CD4-positive, alpha-beta T cell (primary cell): ENCODE measurements at regions not wholly inside any gene's neighbourhood (a gene's known extent, or its start where the extent isn't known, plus 50 kb on each side); places are given as distances from the start of the nearest gene placed in this dataset.

Source experiments
- ATAC-seq: fragments of 200-7000 bp; cut with Tn5 transposase; one replicate; pipeline ENCODE4 v1.10.0; 2022; ENCODE audit warnings: mild to moderate bottlenecking; ENCODE audit not compliant: poor library complexity
- CTCF ChIA-PET: fragments of 350-600 bp; sonication (Branson Sonifier 250); formaldehyde crosslinking; loops from one replicate; lab custom pipeline; 2021; ENCODE audit warnings: antibody characterized with exemption, inconsistent platforms; lab: Charles Lee
- POLR2A ChIA-PET: fragments of 350-600 bp; sonication (Branson Sonifier 250); formaldehyde crosslinking; loops from one replicate; lab custom pipeline; 2021; ENCODE audit warnings: antibody characterized with exemption, inconsistent platforms; lab: Charles Lee
- DNase-seq, 14 experiments: peaks; one replicate each; pipeline ENCODE4 v3.0.0-alpha.2; 2013 to 2020; ENCODE audit warnings: mixed read lengths in 2 of 14
- H3K27ac ChIP-seq, 2 donors: one replicate each; pipeline versions ENCODE4 v1.5.1 to v1.7.0; 2013; ENCODE audit warnings: low read length in 2 of 2, low read depth in 1 of 2, mild to moderate bottlenecking in 1 of 2
- H3K27me3 ChIP-seq, 2 experiments: 1 replicate in 1 of 2; 2 replicates in 1 of 2; pipeline versions ENCODE4 v1.6.1 to v1.7.0; 2013; ENCODE audit warnings: low read length in 2 of 2, control low read depth in 1 of 2, mild to moderate bottlenecking in 1 of 2, moderate library complexity in 1 of 2; ENCODE audit not compliant: insufficient read depth in 2 of 2, control insufficient read depth in 1 of 2
- H3K36me3 ChIP-seq: one replicate; pipeline ENCODE4 v1.6.1; 2013; ENCODE audit warnings: low read length, control low read depth; ENCODE audit not compliant: insufficient read depth
- H3K4me1 ChIP-seq: one replicate; pipeline ENCODE4 v1.6.1; 2013; ENCODE audit warnings: low read length, control low read depth; ENCODE audit not compliant: insufficient read depth
- H3K4me3 ChIP-seq: one replicate; pipeline ENCODE4 v1.5.1; 2013; ENCODE audit warnings: mild to moderate bottlenecking, low read length, moderate library complexity
- H3K9me3 ChIP-seq, 2 experiments: 1 replicate in 1 of 2; 2 replicates in 1 of 2; pipeline versions ENCODE4 v1.6.1 to v1.7.0; 2013; ENCODE audit warnings: low read length in 2 of 2, mild to moderate bottlenecking in 2 of 2, control low read depth in 1 of 2, moderate library complexity in 1 of 2; ENCODE audit not compliant: control insufficient read depth in 1 of 2, insufficient read depth in 1 of 2
- H3K27ac Mint-ChIP-seq: one replicate; pipeline ENCODE4 v1.8.0; 2020; ENCODE audit warnings: mixed read lengths
- H3K27me3 Mint-ChIP-seq: one replicate; pipeline ENCODE4 v1.8.0; 2021; ENCODE audit warnings: mixed read lengths
- H3K36me3 Mint-ChIP-seq: one replicate; pipeline ENCODE4 v1.8.0; 2021; ENCODE audit warnings: low read depth, mixed read lengths
- H3K4me1 Mint-ChIP-seq: one replicate; pipeline ENCODE4 v1.8.0; 2021; ENCODE audit warnings: low read depth, mixed read lengths
- H3K4me3 Mint-ChIP-seq: one replicate; pipeline ENCODE4 v1.8.0; 2020; ENCODE audit warnings: mild to moderate bottlenecking, mixed read lengths
- H3K9me3 Mint-ChIP-seq: one replicate; pipeline ENCODE4 v1.8.0; 2020; ENCODE audit warnings: mixed read lengths
- intact Hi-C, 2 experiments: fragments of 100-400 bp; cut with DNase I in 1 of 2; cut with micrococcal nuclease in 1 of 2; formaldehyde crosslinking; loops; one replicate each; pipeline versions ENCODE4 v1.15.1 to v1.9.0; 2023 to 2025; cut with DNase I, micrococcal nuclease
- TF ChIP-seq, protein P1 (sequence below): fragments of 200-600 bp; IDR thresholded peaks from one replicate; pipeline ENCODE4 v1.8.0; 2022; ENCODE audit warnings: antibody characterized with exemption, mild to moderate bottlenecking

DNA sequence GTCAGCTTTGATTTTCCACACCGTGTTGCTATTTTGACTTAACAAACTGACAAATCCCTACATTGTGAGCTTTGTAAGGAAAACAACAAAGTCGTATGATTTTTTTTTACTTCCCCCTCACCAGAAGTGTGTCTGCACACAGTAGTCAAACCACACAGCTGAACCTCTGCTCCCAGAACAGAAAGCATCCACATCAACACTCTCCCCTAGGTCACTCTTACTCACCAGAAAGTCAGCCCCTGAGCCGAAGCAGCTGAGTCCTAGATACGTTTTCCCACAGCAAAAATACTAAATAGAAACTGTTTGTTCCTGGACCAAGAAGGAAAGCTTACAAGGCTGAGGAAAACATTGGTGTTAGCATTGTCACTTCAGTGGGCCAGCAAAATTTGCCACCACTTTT, 305.7 kb downstream of the DHX15 start:
- no peak overlapping the region for H3K4me3 ChIP-seq
- peaks cover 8% of the 10 kb centered on the region for H3K27me3 Mint-ChIP-seq
- H3K36me3 ChIP-seq, result no peaks in the 10 kb centered on the region
- H3K36me3 Mint-ChIP-seq, result no peaks in the 10 kb centered on the region
- ChIA-PET POLR2A (no interaction called here), CTCF (no interaction called here)
- TF ChIP-seq, protein P1, sequence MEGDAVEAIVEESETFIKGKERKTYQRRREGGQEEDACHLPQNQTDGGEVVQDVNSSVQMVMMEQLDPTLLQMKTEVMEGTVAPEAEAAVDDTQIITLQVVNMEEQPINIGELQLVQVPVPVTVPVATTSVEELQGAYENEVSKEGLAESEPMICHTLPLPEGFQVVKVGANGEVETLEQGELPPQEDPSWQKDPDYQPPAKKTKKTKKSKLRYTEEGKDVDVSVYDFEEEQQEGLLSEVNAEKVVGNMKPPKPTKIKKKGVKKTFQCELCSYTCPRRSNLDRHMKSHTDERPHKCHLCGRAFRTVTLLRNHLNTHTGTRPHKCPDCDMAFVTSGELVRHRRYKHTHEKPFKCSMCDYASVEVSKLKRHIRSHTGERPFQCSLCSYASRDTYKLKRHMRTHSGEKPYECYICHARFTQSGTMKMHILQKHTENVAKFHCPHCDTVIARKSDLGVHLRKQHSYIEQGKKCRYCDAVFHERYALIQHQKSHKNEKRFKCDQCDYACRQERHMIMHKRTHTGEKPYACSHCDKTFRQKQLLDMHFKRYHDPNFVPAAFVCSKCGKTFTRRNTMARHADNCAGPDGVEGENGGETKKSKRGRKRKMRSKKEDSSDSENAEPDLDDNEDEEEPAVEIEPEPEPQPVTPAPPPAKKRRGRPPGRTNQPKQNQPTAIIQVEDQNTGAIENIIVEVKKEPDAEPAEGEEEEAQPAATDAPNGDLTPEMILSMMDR, result no peak
- no peaks in the 10 kb centered on the region for H3K9me3 Mint-ChIP-seq
- no peak for DNase-seq
- no peaks in the 10 kb centered on the region for H3K27me3 ChIP-seq
- ATAC-seq, result no peak
- H3K27ac ChIP-seq, result no peak overlapping the region
- intact Hi-C loops, result no loop called here
- no peak overlapping the region for H3K4me3 Mint-ChIP-seq
- no peaks in the 10 kb centered on the region for H3K4me1 ChIP-seq
- no peaks in the 10 kb centered on the region for H3K9me3 ChIP-seq
- H3K27ac Mint-ChIP-seq, result no peak overlapping the region
- H3K4me1 Mint-ChIP-seq, result no peaks in the 10 kb centered on the region

DNA sequence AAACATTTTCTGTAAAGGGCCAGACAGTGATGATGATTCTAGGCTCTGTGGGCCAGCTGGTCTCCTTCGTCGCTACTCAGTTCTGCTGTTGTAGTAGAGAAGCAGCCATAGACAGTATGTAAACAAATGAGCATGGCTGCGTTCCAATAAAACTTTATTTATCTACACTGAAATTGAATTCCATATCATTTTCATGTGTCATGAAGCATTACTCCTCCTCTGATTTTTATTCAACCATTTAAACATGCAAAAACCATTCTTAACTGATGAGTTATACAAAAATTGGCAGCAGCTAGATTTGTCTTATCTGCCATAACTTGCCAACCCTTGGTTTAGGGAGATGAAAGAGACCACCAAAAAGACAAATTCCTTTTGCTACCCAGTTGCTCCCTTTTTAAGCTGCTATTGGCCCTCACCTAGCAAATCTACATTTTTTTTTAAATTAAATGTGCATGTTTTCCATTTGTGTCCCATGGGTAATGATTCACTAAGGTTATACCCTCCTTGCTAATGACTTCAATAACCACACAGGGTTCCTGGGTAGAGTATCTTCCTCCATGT, 309.9 kb downstream of the DHX15 start:
- Histone ChIP-seq H3K9me3 (no peaks in the 10 kb centered on the region), H3K4me3 (no peak overlapping the region), H3K27ac (no peak overlapping the region), H3K36me3 (no peaks in the 10 kb centered on the region), H3K27me3 (no peaks in the 10 kb centered on the region), H3K4me1 (no peaks in the 10 kb centered on the region)
- TF ChIP-seq, protein P1, result no peak
- peaks cover 4% of the 10 kb centered on the region for H3K27me3 Mint-ChIP-seq
- no peak overlapping the region for H3K27ac Mint-ChIP-seq
- H3K4me1 Mint-ChIP-seq, result no peaks in the 10 kb centered on the region
- POLR2A ChIA-PET, result no interaction called here
- no peaks in the 10 kb centered on the region for H3K9me3 Mint-ChIP-seq
- H3K4me3 Mint-ChIP-seq, result no peak overlapping the region
- intact Hi-C loops, result no loop called here
- no peak for ATAC-seq
- DNase-seq, result no peak
- CTCF ChIA-PET, result no interaction called here
- H3K36me3 Mint-ChIP-seq, result no peaks in the 10 kb centered on the region

DNA sequence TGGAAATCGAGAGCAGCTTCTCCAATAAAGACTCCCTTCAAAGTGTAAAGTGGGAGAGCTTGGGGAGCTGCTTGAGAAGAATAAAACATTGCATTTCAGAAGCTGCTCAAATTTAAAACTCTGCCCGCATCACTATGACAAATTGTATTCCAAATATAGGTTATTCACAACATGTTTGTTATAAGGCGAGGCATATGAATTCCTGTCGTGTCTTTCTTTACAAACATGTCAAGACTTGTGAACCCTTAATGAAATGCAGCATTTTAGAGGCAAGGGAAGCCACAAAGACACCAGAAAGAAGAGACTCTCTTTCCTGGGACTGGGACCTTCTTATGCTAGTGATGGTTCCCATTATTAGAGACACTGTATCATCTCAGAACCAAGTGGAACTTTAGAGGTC, 311.2 kb downstream of the DHX15 start:
- Mint-ChIP-seq H3K4me3 (no peak overlapping the region), H3K4me1 (no peaks in the 10 kb centered on the region), H3K9me3 (no peaks in the 10 kb centered on the region), H3K27ac (no peak overlapping the region), H3K36me3 (no peaks in the 10 kb centered on the region), H3K27me3 (peaks cover 4% of the 10 kb centered on the region)
- Histone ChIP-seq H3K27ac (no peak overlapping the region), H3K4me1 (no peaks in the 10 kb centered on the region), H3K27me3 (no peaks in the 10 kb centered on the region), H3K36me3 (no peaks in the 10 kb centered on the region), H3K9me3 (no peaks in the 10 kb centered on the region), H3K4me3 (no peak overlapping the region)
- ATAC-seq (no peak), DNase-seq (no peak)
- TF ChIP-seq, protein P1, result no peak
- intact Hi-C loops, result no loop called here
- CTCF ChIA-PET, result no interaction called here
- POLR2A ChIA-PET, result no interaction called here
